ENCODE measurements at regions not wholly inside any gene's neighbourhood (a gene's known extent, or its start where the extent isn't known, plus 50 kb on each side); places are given as distances from the start of the nearest gene placed in this dataset.

DNA sequence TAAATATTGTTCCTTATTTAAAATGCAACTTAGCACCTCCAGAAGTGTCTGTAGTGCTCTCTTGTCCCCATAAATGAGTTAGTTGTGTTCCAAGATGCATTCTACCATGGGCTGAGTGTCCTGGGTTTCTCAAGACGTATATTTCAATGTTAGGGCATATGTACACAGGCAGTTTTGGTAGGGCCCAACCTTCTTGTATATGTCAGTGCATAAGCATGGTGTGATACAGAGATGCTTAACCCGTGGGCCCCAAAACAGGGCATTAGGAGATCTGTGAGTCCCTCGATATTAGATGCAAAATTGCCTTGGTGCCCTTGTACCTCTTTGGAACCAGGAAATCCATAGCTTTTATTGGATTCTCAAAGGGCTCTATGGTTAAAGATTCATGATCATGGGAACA is 91.5 kb upstream of the HIVEP1 start:
- TF ChIP-seq, protein P1, sequence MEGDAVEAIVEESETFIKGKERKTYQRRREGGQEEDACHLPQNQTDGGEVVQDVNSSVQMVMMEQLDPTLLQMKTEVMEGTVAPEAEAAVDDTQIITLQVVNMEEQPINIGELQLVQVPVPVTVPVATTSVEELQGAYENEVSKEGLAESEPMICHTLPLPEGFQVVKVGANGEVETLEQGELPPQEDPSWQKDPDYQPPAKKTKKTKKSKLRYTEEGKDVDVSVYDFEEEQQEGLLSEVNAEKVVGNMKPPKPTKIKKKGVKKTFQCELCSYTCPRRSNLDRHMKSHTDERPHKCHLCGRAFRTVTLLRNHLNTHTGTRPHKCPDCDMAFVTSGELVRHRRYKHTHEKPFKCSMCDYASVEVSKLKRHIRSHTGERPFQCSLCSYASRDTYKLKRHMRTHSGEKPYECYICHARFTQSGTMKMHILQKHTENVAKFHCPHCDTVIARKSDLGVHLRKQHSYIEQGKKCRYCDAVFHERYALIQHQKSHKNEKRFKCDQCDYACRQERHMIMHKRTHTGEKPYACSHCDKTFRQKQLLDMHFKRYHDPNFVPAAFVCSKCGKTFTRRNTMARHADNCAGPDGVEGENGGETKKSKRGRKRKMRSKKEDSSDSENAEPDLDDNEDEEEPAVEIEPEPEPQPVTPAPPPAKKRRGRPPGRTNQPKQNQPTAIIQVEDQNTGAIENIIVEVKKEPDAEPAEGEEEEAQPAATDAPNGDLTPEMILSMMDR (IDR thresholded peaks at IDR 0.05), result no peak
- TF ChIP-seq EZH2phosphoT487 (IDR thresholded peaks at IDR 0.05) (no peak), EZH2 (IDR thresholded peaks at IDR 0.05) (no peak)

Data from neural progenitor cell (in vitro differentiated cells).